ENCODE measurements at regions not wholly inside any gene's neighbourhood (a gene's known extent, or its start where the extent isn't known, plus 50 kb on each side); places are given as distances from the start of the nearest gene placed in this dataset.
"Not testable (repeated sequence)": the region's sequence is repeated elsewhere in the genome, so short reads cannot be mapped to it uniquely, and the experiment has no call there.

DNA sequence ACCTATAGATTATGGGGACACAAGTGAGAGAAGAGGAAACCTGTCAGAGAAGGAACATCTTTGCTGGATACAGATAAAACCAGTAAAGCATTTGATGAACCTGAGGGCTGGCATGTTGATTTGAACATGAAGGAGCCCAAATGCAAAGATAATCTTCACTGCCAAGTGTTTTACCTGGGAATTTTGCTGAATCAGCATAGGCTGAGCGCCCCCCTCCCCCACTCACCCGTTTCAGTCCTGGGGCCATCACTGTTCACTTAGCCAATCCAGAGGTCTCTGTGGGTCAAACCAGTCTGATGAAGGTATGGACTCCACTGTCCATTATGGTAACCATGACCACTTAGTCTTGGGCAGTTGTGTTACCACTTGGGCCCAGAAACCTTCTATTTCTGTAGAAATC, 466.0 kb upstream of the GRM7 start:
- intact Hi-C loops (cut with DNase I): no loop called here
- DNase-seq (no peak), FAIRE-seq (no peak)
- Histone ChIP-seq H3K4me1 (ENCODE audit: control insufficient read depth in 2 of 3, insufficient read depth in 2 of 3, low read depth in 1 of 3, low read length in 3 of 3) (no peaks in the 10 kb centered on the region), H3K9me3 (ENCODE audit: control insufficient read depth in 2 of 3, insufficient read depth in 1 of 3, low read length in 3 of 3) (no peaks in the 10 kb centered on the region), H3K9ac (ENCODE audit: low read length in 3 of 3) (no peak overlapping the region), H3K27ac (ENCODE audit: low read depth in 2 of 2, low read length in 2 of 2) (no peak overlapping the region), H3K27me3 (ENCODE audit: control insufficient read depth, insufficient read depth, low read length) (no peaks in the 10 kb centered on the region), H3K4me3 (ENCODE audit: low read length in 3 of 3) (no peak overlapping the region), H3K36me3 (ENCODE audit: control insufficient read depth in 2 of 3, insufficient read depth in 3 of 3, low read length in 3 of 3) (no peaks in the 10 kb centered on the region)
- TF ChIP-seq, protein P1, sequence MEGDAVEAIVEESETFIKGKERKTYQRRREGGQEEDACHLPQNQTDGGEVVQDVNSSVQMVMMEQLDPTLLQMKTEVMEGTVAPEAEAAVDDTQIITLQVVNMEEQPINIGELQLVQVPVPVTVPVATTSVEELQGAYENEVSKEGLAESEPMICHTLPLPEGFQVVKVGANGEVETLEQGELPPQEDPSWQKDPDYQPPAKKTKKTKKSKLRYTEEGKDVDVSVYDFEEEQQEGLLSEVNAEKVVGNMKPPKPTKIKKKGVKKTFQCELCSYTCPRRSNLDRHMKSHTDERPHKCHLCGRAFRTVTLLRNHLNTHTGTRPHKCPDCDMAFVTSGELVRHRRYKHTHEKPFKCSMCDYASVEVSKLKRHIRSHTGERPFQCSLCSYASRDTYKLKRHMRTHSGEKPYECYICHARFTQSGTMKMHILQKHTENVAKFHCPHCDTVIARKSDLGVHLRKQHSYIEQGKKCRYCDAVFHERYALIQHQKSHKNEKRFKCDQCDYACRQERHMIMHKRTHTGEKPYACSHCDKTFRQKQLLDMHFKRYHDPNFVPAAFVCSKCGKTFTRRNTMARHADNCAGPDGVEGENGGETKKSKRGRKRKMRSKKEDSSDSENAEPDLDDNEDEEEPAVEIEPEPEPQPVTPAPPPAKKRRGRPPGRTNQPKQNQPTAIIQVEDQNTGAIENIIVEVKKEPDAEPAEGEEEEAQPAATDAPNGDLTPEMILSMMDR (IDR thresholded peaks at IDR 0.05; ENCODE audit: borderline replicate concordance, extremely low read depth, insufficient read depth): no peak

DNA sequence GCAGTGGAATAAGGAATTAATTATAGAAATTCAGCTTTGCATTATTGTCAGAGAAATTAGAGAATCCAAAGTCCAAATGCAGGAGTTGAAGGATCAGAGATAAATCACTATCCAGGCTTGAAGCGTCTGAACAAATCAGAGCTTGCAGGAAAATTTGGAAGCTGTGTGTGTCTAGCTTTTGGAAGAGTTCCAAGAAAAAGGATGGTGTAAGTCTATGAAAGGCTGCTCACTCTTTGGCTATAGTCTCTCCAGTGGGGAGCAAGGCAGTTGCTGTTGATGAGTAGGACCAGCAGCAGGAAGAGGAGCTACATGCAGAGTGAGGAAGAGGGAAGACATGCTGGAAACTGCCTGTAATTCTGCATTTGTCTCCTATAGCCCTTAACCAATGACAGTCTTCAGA, 464.3 kb upstream of the GRM7 start:
- peak in 1 of 5 donors; percentile 4 for DNase-seq
- Histone ChIP-seq H3K9me3 (ENCODE audit: control insufficient read depth in 2 of 3, insufficient read depth in 1 of 3, low read length in 3 of 3) (no peaks in the 10 kb centered on the region), H3K9ac (ENCODE audit: low read length in 3 of 3) (no peak overlapping the region), H3K27me3 (ENCODE audit: control insufficient read depth, insufficient read depth, low read length) (no peaks in the 10 kb centered on the region), H3K4me1 (ENCODE audit: control insufficient read depth in 2 of 3, insufficient read depth in 2 of 3, low read depth in 1 of 3, low read length in 3 of 3) (no peaks in the 10 kb centered on the region), H3K36me3 (ENCODE audit: control insufficient read depth in 2 of 3, insufficient read depth in 3 of 3, low read length in 3 of 3) (no peaks in the 10 kb centered on the region), H3K27ac (ENCODE audit: low read depth in 2 of 2, low read length in 2 of 2) (no peak overlapping the region), H3K4me3 (ENCODE audit: low read length in 3 of 3) (no peak overlapping the region)
- intact Hi-C loops (cut with DNase I): no loop called here
- TF ChIP-seq, protein P1 (IDR thresholded peaks at IDR 0.05; ENCODE audit: borderline replicate concordance, extremely low read depth, insufficient read depth): no peak
- FAIRE-seq: no peak

DNA sequence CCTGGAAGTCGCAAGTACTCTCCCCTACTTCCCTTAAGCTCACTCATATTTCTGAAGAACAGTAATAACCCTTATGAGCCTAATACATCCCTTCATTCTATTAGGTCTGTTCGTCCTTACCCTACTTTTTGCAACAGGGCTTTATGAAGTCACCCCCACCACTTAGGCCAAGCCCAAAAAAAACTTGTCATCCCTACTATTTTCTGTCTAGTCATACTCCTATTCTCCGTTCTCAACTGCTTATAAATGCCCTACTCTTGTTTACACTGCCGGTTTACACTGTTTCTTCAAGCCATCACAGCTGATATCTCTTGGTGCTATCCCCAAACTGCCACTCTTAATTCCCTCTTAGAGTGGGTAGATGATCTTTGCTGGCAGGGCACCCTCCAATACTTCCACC, 458.2 kb upstream of the GRM7 start:
- H3K4me3 ChIP-seq (ENCODE audit: low read length in 3 of 3); H3K9ac ChIP-seq (ENCODE audit: low read length in 3 of 3); H3K27ac ChIP-seq (ENCODE audit: low read depth in 2 of 2, low read length in 2 of 2); H3K9me3 ChIP-seq (ENCODE audit: control insufficient read depth in 2 of 3, insufficient read depth in 1 of 3, low read length in 3 of 3); H3K4me1 ChIP-seq (ENCODE audit: control insufficient read depth in 2 of 3, insufficient read depth in 2 of 3, low read depth in 1 of 3, low read length in 3 of 3); intact Hi-C loops (cut with DNase I); DNase-seq; FAIRE-seq; H3K27me3 ChIP-seq (ENCODE audit: control insufficient read depth, insufficient read depth, low read length); H3K36me3 ChIP-seq (ENCODE audit: control insufficient read depth in 2 of 3, insufficient read depth in 3 of 3, low read length in 3 of 3): not testable (repeated sequence)

DNA sequence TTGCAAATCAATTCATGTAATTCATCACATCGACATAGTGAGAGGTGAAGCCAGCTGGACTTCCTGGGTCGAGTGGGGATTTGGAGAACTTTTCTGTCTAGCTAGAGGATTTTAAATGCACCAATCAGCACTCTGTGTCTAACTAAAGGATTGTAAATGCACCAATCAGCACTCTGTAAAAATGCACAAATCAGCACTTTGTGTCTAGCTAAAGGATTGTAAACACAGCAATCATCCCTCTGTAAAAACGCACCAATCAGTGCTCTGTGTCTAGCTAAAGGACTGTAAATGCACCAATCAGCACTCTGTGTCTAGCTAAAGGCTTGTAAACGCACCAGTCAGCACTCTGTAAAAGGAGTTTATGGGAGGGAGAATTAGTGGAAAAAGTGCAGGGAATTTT, 454.0 kb upstream of the GRM7 start:
- H3K36me3 ChIP-seq (ENCODE audit: control insufficient read depth in 2 of 3, insufficient read depth in 3 of 3, low read length in 3 of 3); H3K27me3 ChIP-seq (ENCODE audit: control insufficient read depth, insufficient read depth, low read length); H3K4me1 ChIP-seq (ENCODE audit: control insufficient read depth in 2 of 3, insufficient read depth in 2 of 3, low read depth in 1 of 3, low read length in 3 of 3); intact Hi-C loops (cut with DNase I); H3K9me3 ChIP-seq (ENCODE audit: control insufficient read depth in 2 of 3, insufficient read depth in 1 of 3, low read length in 3 of 3); FAIRE-seq; H3K9ac ChIP-seq (ENCODE audit: low read length in 3 of 3); H3K27ac ChIP-seq (ENCODE audit: low read depth in 2 of 2, low read length in 2 of 2); H3K4me3 ChIP-seq (ENCODE audit: low read length in 3 of 3); DNase-seq: not testable (repeated sequence)

Measured in kidney (tissue), 13 donors.